ENCODE measurements at regions not wholly inside any gene's neighbourhood (a gene's known extent, or its start where the extent isn't known, plus 50 kb on each side); places are given as distances from the start of the nearest gene placed in this dataset.
"Not testable (repeated sequence)": the region's sequence is repeated elsewhere in the genome, so short reads cannot be mapped to it uniquely, and the experiment has no call there.

DNA sequence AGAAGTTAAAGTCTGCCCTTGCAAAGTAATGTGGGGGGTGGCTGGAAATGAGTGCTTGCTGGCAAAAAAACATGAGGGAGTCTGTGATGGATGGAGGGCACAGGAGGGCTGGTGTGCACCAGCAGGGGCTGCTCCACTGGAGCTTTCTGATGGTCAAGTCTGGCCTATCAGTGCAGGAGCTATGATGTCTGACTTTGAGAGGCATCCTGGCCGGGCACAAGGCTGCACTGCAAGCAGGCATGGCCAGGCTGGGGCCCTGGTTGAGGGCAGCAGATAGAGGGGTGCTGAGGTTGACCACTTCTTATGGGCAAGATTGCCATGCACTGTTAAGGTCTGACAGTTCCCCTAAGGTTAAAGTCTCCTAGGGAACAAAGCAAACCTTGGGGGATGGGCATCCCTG, 1140.2 kb downstream of the FAM133A start:
- DNase-seq (ENCODE audit: low read depth in 2 of 2) = no peak

DNA sequence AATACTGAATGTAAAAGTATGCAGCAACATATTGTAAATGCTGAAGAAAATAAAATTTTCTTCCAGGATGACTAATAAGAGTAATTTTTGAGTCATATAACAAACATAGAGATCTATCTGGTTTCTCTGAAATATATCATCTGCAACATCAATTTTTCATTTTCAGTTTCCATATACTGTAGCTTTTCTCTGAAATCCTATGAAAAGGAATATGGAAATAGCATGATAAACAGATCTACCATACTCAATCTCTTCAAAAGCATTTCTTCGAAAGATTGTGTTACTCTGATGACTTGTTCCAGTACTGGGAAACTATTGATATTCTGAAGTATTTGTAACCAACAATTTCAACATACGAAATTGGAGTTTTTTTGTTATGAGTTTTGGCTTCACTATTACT, 1156.7 kb downstream of the FAM133A start:
- DNase-seq (ENCODE audit: low read depth in 2 of 2) = no peak

GRCh38 chrX:94831364-94831763, 1157.4 kb downstream of the FAM133A start:
- peak in 1 of 2 donors; percentile 0 for DNase-seq (ENCODE audit: low read depth in 2 of 2)

- DNase-seq (ENCODE audit: low read depth in 2 of 2) = no peak
These were observed 1160.2 kb downstream of the FAM133A start for GRCh38 chrX:94834226-94834625.

DNA sequence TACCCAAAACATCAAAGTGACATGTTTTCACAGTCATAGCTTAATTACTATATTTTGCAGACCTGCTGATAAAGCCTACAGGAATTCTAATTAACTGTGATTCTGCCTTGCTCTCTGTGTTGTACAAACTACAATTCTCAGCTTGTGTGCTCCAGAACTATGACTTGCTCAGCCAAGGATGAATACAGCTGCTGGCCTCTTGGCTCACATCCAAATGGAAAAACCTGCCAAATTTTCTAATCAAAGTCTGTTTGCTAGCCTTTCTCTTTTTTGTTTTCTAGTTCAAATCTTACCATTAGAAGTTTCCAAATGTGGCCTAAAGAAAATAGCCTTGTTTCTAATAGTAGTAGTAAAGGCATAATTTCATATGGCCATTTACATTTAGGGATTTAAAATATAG, 1176.8 kb downstream of the FAM133A start:
- DNase-seq (ENCODE audit: low read depth in 2 of 2) = no peak

DNA sequence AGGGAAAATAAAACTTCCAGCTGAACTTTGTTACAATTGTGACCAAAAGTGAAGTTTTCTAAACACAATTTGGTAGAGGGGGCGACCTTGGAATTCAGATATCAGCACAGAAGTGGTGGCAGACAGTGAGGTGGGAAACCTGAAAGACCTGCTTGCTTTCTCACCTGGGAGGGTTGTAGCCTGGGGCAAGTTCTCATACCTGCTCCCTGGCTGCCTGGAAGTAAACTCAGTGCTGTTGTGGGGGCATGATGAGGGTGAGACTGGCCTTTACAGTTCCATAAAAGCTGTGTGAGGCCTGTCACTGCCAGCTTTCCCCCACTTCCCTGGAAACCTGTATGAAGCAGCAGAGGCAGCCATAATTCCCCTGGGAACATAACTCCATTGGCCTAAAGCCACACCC, 1180.2 kb downstream of the FAM133A start:
- DNase-seq (ENCODE audit: low read depth in 2 of 2) = no peak

- not testable (repeated sequence) for DNase-seq (ENCODE audit: low read depth in 2 of 2)
These were observed 1188.5 kb downstream of the FAM133A start for GRCh38 chrX:94862470-94862869.

DNA sequence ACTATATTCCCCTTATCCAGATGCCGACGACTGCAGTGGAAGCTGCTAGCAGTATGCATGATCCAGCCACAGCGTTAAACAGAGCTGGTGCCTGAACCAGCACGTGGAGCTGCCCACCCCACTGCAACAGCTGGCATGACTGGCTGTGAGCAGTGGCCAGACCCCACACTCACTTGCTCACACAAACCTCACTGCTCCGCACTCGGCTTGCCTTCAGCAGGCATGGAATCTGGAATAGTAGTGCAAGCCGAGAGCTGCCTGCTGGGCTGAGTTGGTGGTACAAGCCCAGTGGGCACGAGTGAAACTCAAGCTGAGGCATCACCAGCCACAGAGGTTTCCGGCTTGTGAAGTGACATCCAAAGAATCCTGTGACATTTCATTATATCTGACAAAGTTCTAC, 1197.6 kb downstream of the FAM133A start:
- no peak for DNase-seq (ENCODE audit: low read depth in 2 of 2)

DNA sequence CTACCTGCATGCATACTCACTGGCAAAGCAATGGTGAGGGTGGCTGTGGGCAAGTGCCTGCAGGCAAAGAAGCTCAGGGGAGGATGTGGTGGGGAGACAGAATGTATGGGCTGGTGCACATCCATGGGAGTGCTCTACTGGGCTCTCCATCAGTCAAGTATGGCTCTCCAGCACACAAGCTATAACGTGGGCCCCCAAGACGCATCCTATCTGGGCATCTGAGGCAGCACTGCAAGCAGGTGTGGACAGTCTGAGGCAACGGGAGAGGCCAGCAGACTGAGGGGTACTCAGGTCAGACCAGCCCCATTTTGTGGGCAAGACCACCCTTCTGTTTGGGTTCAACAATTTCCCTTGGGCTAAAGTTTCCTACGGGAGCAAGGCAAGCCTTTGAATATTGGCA, 1227.8 kb downstream of the FAM133A start:
- no peak for DNase-seq (ENCODE audit: low read depth in 2 of 2)

GRCh38 chrX:94908171-94908570, 1234.2 kb downstream of the FAM133A start:
- DNase-seq (ENCODE audit: low read depth in 2 of 2) = no peak

DNA sequence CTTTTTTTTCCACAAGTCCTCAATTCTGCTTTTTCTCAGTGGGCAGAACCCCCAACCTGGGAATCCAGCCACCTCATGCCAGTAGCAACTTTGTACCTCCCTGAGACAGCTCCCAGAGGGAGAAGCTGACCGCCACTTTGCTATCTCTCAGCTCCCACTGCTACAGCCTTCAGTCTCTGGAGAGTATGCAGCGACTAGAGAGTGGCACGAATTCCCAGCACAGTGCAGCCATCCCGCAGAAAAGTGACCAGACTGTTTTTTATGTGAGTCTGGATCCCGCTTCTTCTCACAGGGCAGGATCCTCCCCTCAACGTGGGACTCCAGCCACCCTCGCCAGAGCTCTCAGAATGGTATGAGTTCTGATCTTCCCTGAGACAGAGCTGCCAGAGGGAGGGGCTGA, 1234.6 kb downstream of the FAM133A start:
- DNase-seq (ENCODE audit: low read depth in 2 of 2) = no peak

DNA sequence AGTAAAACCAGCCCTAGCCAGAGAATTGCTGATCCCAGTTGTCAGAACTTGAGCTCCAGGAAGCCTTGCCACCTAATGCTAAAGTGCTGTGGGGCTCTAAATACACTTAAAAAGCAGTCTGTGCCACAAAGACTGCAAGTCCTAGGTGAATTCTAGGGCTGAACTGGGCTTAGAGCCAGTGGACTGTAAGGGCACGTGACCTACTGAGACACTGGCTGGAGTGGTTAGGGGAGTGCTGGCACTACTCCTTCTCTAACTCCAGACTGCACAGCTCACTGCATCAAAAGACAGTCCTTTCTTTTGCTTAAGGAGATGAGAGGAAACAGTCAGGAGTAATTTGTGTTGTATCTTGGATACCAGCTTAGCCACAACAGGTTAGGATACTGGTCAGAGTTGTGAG, 1240.2 kb downstream of the FAM133A start:
- DNase-seq (ENCODE audit: low read depth in 2 of 2) = no peak

DNA sequence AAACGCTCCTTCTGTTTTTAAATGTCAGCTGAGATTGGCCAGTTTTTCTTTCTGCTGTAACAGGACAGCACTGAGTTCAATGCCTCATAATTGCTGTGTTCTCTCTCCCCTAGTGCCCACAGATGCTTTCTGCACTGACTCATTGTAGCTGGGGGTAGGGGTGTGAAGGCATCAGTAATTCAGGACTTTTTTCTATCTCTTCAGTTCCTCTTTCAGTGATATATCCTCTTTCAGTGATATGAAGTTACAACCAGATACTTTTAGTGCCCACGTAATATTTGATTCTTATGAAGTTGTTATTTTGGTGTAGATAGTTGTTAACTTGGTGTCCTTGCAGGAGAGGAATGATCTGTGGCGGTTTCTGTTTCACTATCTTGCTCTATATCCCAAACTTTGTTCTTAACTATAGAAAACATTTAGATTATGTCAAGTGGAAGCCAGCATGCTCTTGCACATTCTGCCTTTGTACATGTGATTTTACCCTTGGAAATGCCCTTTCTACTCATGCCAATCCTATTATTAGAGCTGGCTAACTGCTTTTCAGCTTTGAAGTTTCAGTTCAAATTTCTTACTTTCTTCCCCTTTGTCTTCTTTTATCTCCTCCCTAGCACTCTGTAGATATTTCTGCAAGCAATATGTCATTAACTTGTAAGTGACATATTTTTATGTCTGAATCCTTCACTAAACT, 1258.4 kb downstream of the FAM133A start:
- no peak for DNase-seq (ENCODE audit: low read depth in 2 of 2)

DNA sequence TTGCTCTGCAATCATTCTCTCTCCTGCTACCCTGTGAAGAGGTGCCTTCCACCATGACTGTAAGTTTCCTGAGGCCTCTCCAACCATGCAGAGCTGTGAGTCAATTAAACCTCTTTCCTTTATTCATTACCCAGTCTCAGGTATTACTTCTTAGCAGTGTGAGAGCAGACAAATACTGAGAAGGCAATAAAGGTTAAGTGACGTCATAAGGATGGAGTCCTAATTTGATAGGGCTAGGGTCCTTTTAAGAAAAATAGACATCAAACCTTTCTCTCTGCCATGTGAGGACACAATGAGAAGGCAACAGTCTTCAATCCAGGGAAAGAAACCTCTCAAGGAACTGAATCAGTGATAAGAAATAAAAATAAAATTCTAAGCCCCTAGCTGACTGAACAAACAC, 1262.7 kb downstream of the FAM133A start:
- no peak for DNase-seq (ENCODE audit: low read depth in 2 of 2)

DNA sequence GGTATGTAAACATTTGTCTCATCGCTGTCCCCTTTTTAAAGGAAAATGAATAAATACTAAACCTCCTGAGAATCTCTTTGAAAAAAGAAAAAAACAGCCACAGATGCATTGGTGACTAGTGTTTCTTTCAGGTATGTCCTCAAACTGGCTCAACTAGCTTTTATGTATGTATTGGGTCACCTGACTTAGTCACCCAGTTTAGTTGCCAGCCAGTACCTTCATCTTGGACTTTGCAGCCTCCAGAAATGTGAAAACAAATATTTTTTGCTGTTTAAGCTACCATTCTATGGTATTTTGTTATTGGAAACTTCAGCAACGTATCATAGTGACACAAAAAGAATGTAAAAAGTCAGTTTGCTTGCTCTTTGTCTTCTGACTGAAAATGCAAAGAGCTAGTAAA, 1263.5 kb downstream of the FAM133A start:
- DNase-seq (ENCODE audit: low read depth in 2 of 2) = no peak

DNA sequence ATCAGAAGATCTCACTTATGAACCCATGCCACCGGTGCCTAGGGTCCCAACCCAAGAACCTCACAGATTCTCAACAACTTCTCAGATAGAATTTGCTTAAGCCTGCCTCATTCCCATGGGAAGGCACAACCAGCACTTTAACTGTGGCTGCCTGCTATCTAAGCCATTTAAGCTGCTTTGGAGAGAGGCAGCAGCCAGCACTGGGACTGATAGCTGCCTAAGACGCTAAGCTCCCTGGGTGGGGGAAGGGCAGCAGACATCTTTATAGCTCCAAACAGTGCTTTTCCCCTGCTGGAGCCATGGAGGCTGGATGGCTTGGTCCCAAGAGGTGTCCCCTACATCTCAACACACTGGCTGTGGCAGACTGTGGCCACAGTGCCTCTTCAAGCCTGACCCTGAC, 1268.6 kb downstream of the FAM133A start:
- DNase-seq (ENCODE audit: low read depth in 2 of 2) = no peak

DNA sequence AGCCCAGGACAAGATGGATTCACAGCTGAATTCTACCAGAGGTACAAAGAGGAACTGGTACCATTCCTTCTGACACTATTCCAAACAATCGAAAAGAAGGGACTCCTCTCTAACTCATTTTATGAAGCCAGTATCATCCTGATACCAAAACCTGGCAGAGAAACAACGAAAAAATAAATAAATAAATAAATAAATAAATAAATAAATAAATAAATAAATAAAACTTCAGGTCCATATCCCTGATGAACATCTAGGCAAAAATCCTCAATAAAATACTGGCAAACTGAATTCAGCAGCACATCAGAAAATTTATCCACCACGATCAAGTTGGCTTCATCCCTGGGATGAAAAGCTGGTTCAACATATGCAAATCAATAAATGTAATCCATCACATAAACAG, 1272.1 kb downstream of the FAM133A start:
- not testable (repeated sequence) for DNase-seq (ENCODE audit: low read depth in 2 of 2)

GRCh38 chrX:94961730-94962129, 1287.7 kb downstream of the FAM133A start:
- no peak for DNase-seq (ENCODE audit: low read depth in 2 of 2)

DNA sequence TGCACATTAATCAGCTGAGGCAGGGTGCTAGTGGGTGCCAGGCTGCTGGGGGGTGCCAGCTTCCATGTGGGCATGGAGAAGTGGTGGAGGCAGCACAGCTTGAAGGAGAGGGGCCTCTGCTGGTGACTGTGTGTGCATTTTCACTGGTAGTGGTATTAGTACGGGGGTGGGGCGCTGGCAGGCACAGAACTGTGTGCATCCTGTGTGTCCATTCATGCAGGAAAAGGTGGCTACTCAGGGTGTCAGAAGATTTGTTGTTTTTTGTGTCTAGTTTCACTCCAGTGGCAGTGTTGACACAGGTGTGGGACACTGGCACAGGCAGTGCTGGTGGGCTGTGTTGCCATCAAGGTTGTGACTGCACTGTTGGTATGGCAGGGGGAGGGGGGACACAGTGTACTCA, 1303.6 kb downstream of the FAM133A start:
- DNase-seq (ENCODE audit: low read depth in 2 of 2) = no peak

GRCh38 chrX:94977986-94978385, 1304.0 kb downstream of the FAM133A start:
- no peak for DNase-seq (ENCODE audit: low read depth in 2 of 2)
